Activated CD4-positive, alpha-beta T cell treated with anti-CD3 and anti-CD28 coated beads for 36 hours (primary cell): ENCODE measurements at regions not wholly inside any gene's neighbourhood (a gene's known extent, or its start where the extent isn't known, plus 50 kb on each side); places are given as distances from the start of the nearest gene placed in this dataset.

Experiments
- ATAC-seq: fragments of 200-7000 bp; cut with Tn5 transposase; one replicate; pipeline ENCODE4 v1.10.0; 2021; ENCODE audit warnings: mild to moderate bottlenecking, moderate library complexity
- CTCF ChIA-PET: fragments of 350-600 bp; sonication (Branson Sonifier 250); formaldehyde crosslinking; loops from one replicate; lab custom pipeline; 2021; ENCODE audit warnings: antibody characterized with exemption; lab: Charles Lee
- POLR2A ChIA-PET: fragments of 350-600 bp; sonication (Branson Sonifier 250); formaldehyde crosslinking; loops from one replicate; lab custom pipeline; 2021; ENCODE audit warnings: antibody characterized with exemption, inconsistent platforms; lab: Charles Lee
- DNase-seq: peaks from one replicate; pipeline ENCODE4 v3.0.0-alpha.2; 2020
- H3K27ac Mint-ChIP-seq: one replicate; pipeline ENCODE4 v1.8.0; 2021; ENCODE audit warnings: mixed read lengths
- H3K27me3 Mint-ChIP-seq: one replicate; pipeline ENCODE4 v1.8.0; 2021; ENCODE audit warnings: mixed read lengths
- H3K36me3 Mint-ChIP-seq: one replicate; pipeline ENCODE4 v1.8.0; 2021; ENCODE audit warnings: low read depth, mixed read lengths
- H3K4me1 Mint-ChIP-seq: one replicate; pipeline ENCODE4 v1.8.0; 2021; ENCODE audit warnings: mixed read lengths
- H3K4me3 Mint-ChIP-seq: one replicate; pipeline ENCODE4 v1.8.0; 2021; ENCODE audit warnings: mild to moderate bottlenecking, moderate library complexity, mixed read lengths
- H3K9me3 Mint-ChIP-seq: one replicate; pipeline ENCODE4 v1.8.0; 2021; ENCODE audit warnings: low read depth, mixed read lengths
- intact Hi-C, 2 experiments: fragments of 100-400 bp; cut with DNase I in 1 of 2; cut with micrococcal nuclease in 1 of 2; formaldehyde crosslinking; loops; one replicate each; pipeline versions ENCODE4 v1.14.2 to v1.15.1; 2022 to 2024; cut with DNase I, micrococcal nuclease

- Mint-ChIP-seq H3K27me3 (peaks cover 2% of the 10 kb centered on the region), H3K4me1 (no peaks in the 10 kb centered on the region), H3K27ac (no peak overlapping the region), H3K36me3 (no peaks in the 10 kb centered on the region), H3K9me3 (peaks cover 4% of the 10 kb centered on the region), H3K4me3 (no peak overlapping the region)
- ATAC-seq (no peak), DNase-seq (no peak)
- CTCF ChIA-PET, result no interaction called here
- intact Hi-C loops, result no loop called here
- POLR2A ChIA-PET, result no interaction called here
Observed at GRCh38 chr22:47375621-47376321, 613.3 kb downstream of the TBC1D22A start.

- POLR2A ChIA-PET, result no interaction called here
- Mint-ChIP-seq H3K4me3 (no peak overlapping the region), H3K27me3 (peaks cover 5% of the 10 kb centered on the region), H3K4me1 (no peaks in the 10 kb centered on the region), H3K36me3 (no peaks in the 10 kb centered on the region), H3K27ac (no peak overlapping the region), H3K9me3 (peaks cover 4% of the 10 kb centered on the region)
- no peak for DNase-seq
- intact Hi-C loops, result no loop called here
- CTCF ChIA-PET, result no interaction called here
- no peak for ATAC-seq
Observed at GRCh38 chr22:47374901-47375575, 612.6 kb downstream of the TBC1D22A start.

- H3K9me3 Mint-ChIP-seq, result peaks cover 4% of the 10 kb centered on the region
- ATAC-seq, result no peak
- H3K27me3 Mint-ChIP-seq, result peaks cover 5% of the 10 kb centered on the region
- H3K27ac Mint-ChIP-seq, result no peak overlapping the region
- ChIA-PET CTCF (no interaction called here), POLR2A (no interaction called here)
- no peaks in the 10 kb centered on the region for H3K4me1 Mint-ChIP-seq
- H3K4me3 Mint-ChIP-seq, result no peak overlapping the region
- DNase-seq, result no peak
- H3K36me3 Mint-ChIP-seq, result no peaks in the 10 kb centered on the region
- intact Hi-C loops, result no loop called here
Observed at GRCh38 chr22:47374273-47374771, 611.9 kb downstream of the TBC1D22A start.

GRCh38 chr22:47373648-47374272 is 611.3 kb downstream of the TBC1D22A start:
- ChIA-PET POLR2A (no interaction called here), CTCF (no interaction called here)
- ATAC-seq (no peak), DNase-seq (no peak)
- Mint-ChIP-seq H3K9me3 (peaks cover 3% of the 10 kb centered on the region), H3K27ac (no peak overlapping the region), H3K36me3 (no peaks in the 10 kb centered on the region), H3K27me3 (peaks cover 5% of the 10 kb centered on the region), H3K4me1 (no peaks in the 10 kb centered on the region), H3K4me3 (no peak overlapping the region)
- intact Hi-C loops, result no loop called here

- H3K4me3 Mint-ChIP-seq, result no peak overlapping the region
- H3K4me1 Mint-ChIP-seq, result no peaks in the 10 kb centered on the region
- ChIA-PET CTCF (no interaction called here), POLR2A (no interaction called here)
- intact Hi-C loops, result no loop called here
- no peaks in the 10 kb centered on the region for H3K9me3 Mint-ChIP-seq
- H3K27ac Mint-ChIP-seq, result no peak overlapping the region
- H3K36me3 Mint-ChIP-seq, result no peaks in the 10 kb centered on the region
- no peak for ATAC-seq
- H3K27me3 Mint-ChIP-seq, result peaks cover 5% of the 10 kb centered on the region
- DNase-seq, result no peak
Observed at GRCh38 chr22:47372596-47373385, 610.3 kb downstream of the TBC1D22A start.

GRCh38 chr22:47372111-47372581 is 609.7 kb downstream of the TBC1D22A start:
- H3K4me3 Mint-ChIP-seq, result no peak overlapping the region
- CTCF ChIA-PET, result no interaction called here
- no peaks in the 10 kb centered on the region for H3K4me1 Mint-ChIP-seq
- peaks cover 5% of the 10 kb centered on the region for H3K27me3 Mint-ChIP-seq
- DNase-seq (no peak), ATAC-seq (no peak)
- no peaks in the 10 kb centered on the region for H3K9me3 Mint-ChIP-seq
- POLR2A ChIA-PET, result no interaction called here
- no peak overlapping the region for H3K27ac Mint-ChIP-seq
- intact Hi-C loops, result no loop called here
- H3K36me3 Mint-ChIP-seq, result no peaks in the 10 kb centered on the region

- H3K27ac Mint-ChIP-seq, result no peak overlapping the region
- CTCF ChIA-PET, result no interaction called here
- no peaks in the 10 kb centered on the region for H3K4me1 Mint-ChIP-seq
- H3K36me3 Mint-ChIP-seq, result no peaks in the 10 kb centered on the region
- intact Hi-C loops, result no loop called here
- no peak overlapping the region for H3K4me3 Mint-ChIP-seq
- POLR2A ChIA-PET, result interaction anchor here (0.6 kb wide), 1 partner anchor 157 kb away, joined by 3 read pairs; no protein-coding TSS in a partner anchor
- no peak for DNase-seq
- H3K27me3 Mint-ChIP-seq, result peaks cover 5% of the 10 kb centered on the region
- no peak for ATAC-seq
- H3K9me3 Mint-ChIP-seq, result no peaks in the 10 kb centered on the region
Observed at GRCh38 chr22:47371263-47372090, 609.0 kb downstream of the TBC1D22A start.

GRCh38 chr22:47370448-47371262 is 608.2 kb downstream of the TBC1D22A start:
- intact Hi-C loops, result no loop called here
- DNase-seq (no peak), ATAC-seq (no peak)
- POLR2A ChIA-PET, result interaction anchor here (0.6 kb wide), 1 partner anchor 156 kb away, joined by 3 read pairs; no protein-coding TSS in a partner anchor
- H3K27me3 Mint-ChIP-seq, result peaks cover 5% of the 10 kb centered on the region
- no peaks in the 10 kb centered on the region for H3K4me1 Mint-ChIP-seq
- no peak overlapping the region for H3K27ac Mint-ChIP-seq
- CTCF ChIA-PET, result no interaction called here
- no peak overlapping the region for H3K4me3 Mint-ChIP-seq
- H3K36me3 Mint-ChIP-seq, result no peaks in the 10 kb centered on the region
- H3K9me3 Mint-ChIP-seq, result no peaks in the 10 kb centered on the region

- Mint-ChIP-seq H3K9me3 (no peaks in the 10 kb centered on the region), H3K4me3 (no peak overlapping the region), H3K27ac (no peak overlapping the region), H3K27me3 (peaks cover 5% of the 10 kb centered on the region), H3K4me1 (no peaks in the 10 kb centered on the region), H3K36me3 (no peaks in the 10 kb centered on the region)
- no peak for ATAC-seq
- no peak for DNase-seq
- intact Hi-C loops, result no loop called here
- POLR2A ChIA-PET, result no interaction called here
- CTCF ChIA-PET, result interaction anchor here (0.6 kb wide), 1 partner anchor 24 kb away, joined by 4 read pairs; no protein-coding TSS in a partner anchor
Observed at GRCh38 chr22:47369431-47370015, 607.1 kb downstream of the TBC1D22A start.

- Mint-ChIP-seq H3K4me1 (no peaks in the 10 kb centered on the region), H3K36me3 (no peaks in the 10 kb centered on the region), H3K4me3 (no peak overlapping the region), H3K27ac (no peak overlapping the region), H3K27me3 (peaks cover 5% of the 10 kb centered on the region), H3K9me3 (peaks cover 5% of the 10 kb centered on the region)
- ChIA-PET POLR2A (no interaction called here), CTCF (interaction anchor here (0.6 kb wide), 1 partner anchor 24 kb away, joined by 4 read pairs; no protein-coding TSS in a partner anchor)
- DNase-seq (no peak), ATAC-seq (no peak)
- intact Hi-C loops, result no loop called here
Observed at GRCh38 chr22:47369020-47369419, 606.6 kb downstream of the TBC1D22A start.
